B cell (primary cell): ENCODE measurements at regions not wholly inside any gene's neighbourhood (a gene's known extent, or its start where the extent isn't known, plus 50 kb on each side); places are given as distances from the start of the nearest gene placed in this dataset.

ENCODE experiments used
- ATAC-seq: fragments of 200-7000 bp; cut with Tn5 transposase; one replicate; pipeline ENCODE4 v1.10.0; 2021; ENCODE audit warnings: low read depth, mild to moderate bottlenecking, moderate number of reproducible peaks, moderate library complexity
- CTCF ChIA-PET: fragments of 350-600 bp; sonication (Branson Sonifier 250); formaldehyde crosslinking; loops from one replicate; lab custom pipeline; 2021; ENCODE audit warnings: antibody characterized with exemption, inconsistent platforms; lab: Charles Lee
- POLR2A ChIA-PET: fragments of 350-600 bp; sonication (Branson Sonifier 250); formaldehyde crosslinking; loops from one replicate; lab custom pipeline; 2021; ENCODE audit warnings: antibody characterized with exemption; lab: Charles Lee
- DNase-seq: peaks from one replicate; pipeline ENCODE4 v3.0.0; 2013
- H2AFZ ChIP-seq: 2 replicates; pipeline ENCODE4 v1.6.1; 2012; ENCODE audit warnings: mild to moderate bottlenecking, low read depth, low read length; ENCODE audit not compliant: insufficient read depth, poor library complexity, severe bottlenecking
- H3K27ac ChIP-seq, 2 donors: 1 replicate in 1 of 2; 2 replicates in 1 of 2; pipeline ENCODE4 v1.5.1; 2012 to 2013; ENCODE audit warnings: low read length in 2 of 2, mild to moderate bottlenecking in 2 of 2, moderate library complexity in 1 of 2
- H3K27me3 ChIP-seq, 4 experiments: fragments of 200-600 bp in 1 of 4; sonication (generic) in 1 of 4; replicated peaks in 1 of 4; 1 replicate in 2 of 4; 2 replicates in 2 of 4; pipeline versions ENCODE4 v1.6.1 to v1.7.0; 2013 to 2016; ENCODE audit warnings: low read length in 3 of 4, mild to moderate bottlenecking in 2 of 4, mixed read lengths in 1 of 4, moderate library complexity in 1 of 4; ENCODE audit not compliant: insufficient read depth in 4 of 4, control insufficient read depth in 3 of 4; ENCODE audit errors: control extremely low read depth in 1 of 4
- H3K36me3 ChIP-seq, 2 experiments: replicated peaks in 1 of 2; 1 replicate in 1 of 2; 2 replicates in 1 of 2; pipeline versions ENCODE4 v1.6.1 to v1.7.1; 2013; ENCODE audit warnings: low read length in 1 of 2; ENCODE audit not compliant: insufficient read depth in 2 of 2, control insufficient read depth in 1 of 2; ENCODE audit errors: control extremely low read depth in 1 of 2, extremely low read depth in 1 of 2
- H3K4me1 ChIP-seq, 2 donors: fragments of 200-600 bp in 1 of 2; sonication (generic) in 1 of 2; 1 replicate in 1 of 2; 2 replicates in 1 of 2; pipeline versions ENCODE4 v1.5.1 to v1.6.1; 2013 to 2017; ENCODE audit warnings: low read length in 2 of 2; ENCODE audit not compliant: control insufficient read depth in 2 of 2, insufficient read depth in 2 of 2
- H3K4me2 ChIP-seq: replicated peaks from 2 replicates; pipeline ENCODE3; 2012; ENCODE audit warnings: mild to moderate bottlenecking, low read depth, low read length; ENCODE audit not compliant: poor library complexity, severe bottlenecking
- H3K4me3 ChIP-seq, 5 experiments: fragments of 200-600 bp in 1 of 5; sonication (generic) in 1 of 5; 1 replicate in 3 of 5; 2 replicates in 2 of 5; pipeline versions ENCODE4 v1.5.1 to v1.7.0; 2011 to 2016; ENCODE audit warnings: low read length in 4 of 5, mild to moderate bottlenecking in 4 of 5, low read depth in 2 of 5, control low read depth in 1 of 5, moderate library complexity in 1 of 5; ENCODE audit not compliant: insufficient read depth in 1 of 5; ENCODE audit errors: control extremely low read depth in 1 of 5, extremely low read depth in 1 of 5
- H3K79me2 ChIP-seq: fragments of 200-600 bp; sonication (generic); one replicate; pipeline ENCODE4 v1.6.0; 2016; ENCODE audit warnings: low read length; ENCODE audit not compliant: control insufficient read depth, insufficient read depth
- H3K9ac ChIP-seq: fragments of 200-600 bp; sonication (generic); 2 replicates; pipeline ENCODE4 v1.6.1; 2017; ENCODE audit warnings: mild to moderate bottlenecking, low read length, moderate library complexity
- H3K9me3 ChIP-seq, 3 donors: one replicate each; pipeline versions ENCODE4 v1.6.1 to v1.7.1; 2013; ENCODE audit warnings: low read length in 2 of 3; ENCODE audit not compliant: control insufficient read depth in 2 of 3, insufficient read depth in 1 of 3; ENCODE audit errors: control extremely low read depth in 1 of 3
- H4K20me1 ChIP-seq: 2 replicates; pipeline ENCODE4 v1.6.0; 2012; ENCODE audit warnings: mild to moderate bottlenecking, low read length; ENCODE audit not compliant: insufficient read depth, control insufficient read depth, poor library complexity, severe bottlenecking
- H3K27ac Mint-ChIP-seq: one replicate; pipeline ENCODE4 v1.8.0; 2021; ENCODE audit warnings: mixed read lengths
- H3K27me3 Mint-ChIP-seq: one replicate; pipeline ENCODE4 v1.8.0; 2021; ENCODE audit warnings: mixed read lengths
- H3K4me1 Mint-ChIP-seq: one replicate; pipeline ENCODE4 v1.8.0; 2021; ENCODE audit warnings: mixed read lengths
- H3K4me3 Mint-ChIP-seq: one replicate; pipeline ENCODE4 v1.8.0; 2021; ENCODE audit warnings: mixed read lengths
- H3K9me3 Mint-ChIP-seq: one replicate; pipeline ENCODE4 v1.8.0; 2022; ENCODE audit warnings: mixed read lengths; ENCODE audit not compliant: insufficient read depth
- CTCF ChIP-seq: fragments of 200-600 bp; IDR thresholded peaks from one replicate; pipeline ENCODE4 v1.8.0; 2022; ENCODE audit warnings: antibody characterized with exemption, mild to moderate bottlenecking
- EZH2 ChIP-seq: IDR thresholded peaks from 2 replicates; pipeline ENCODE4 v1.6.1; 2012; ENCODE audit warnings: borderline replicate concordance, low read depth, mild to moderate bottlenecking, moderate library complexity, low read length; ENCODE audit not compliant: insufficient read depth, poor library complexity, severe bottlenecking
- WGBS: methylation state at CpG from one replicate; pipeline ENCODE4 v1.1.5; 2013; ENCODE audit warnings: missing lambda C conversion rate; ENCODE audit not compliant: insufficient coverage; 5-methylcytosine and 5-hydroxymethylcytosine counted together
- intact Hi-C: fragments of 100-400 bp; cut with micrococcal nuclease; formaldehyde crosslinking; loops from one replicate; pipeline ENCODE4 v1.10.0; 2022

- CTCF ChIA-PET, result no interaction called here
- no peak for DNase-seq
- Mint-ChIP-seq H3K27me3 (peaks cover 17% of the 10 kb centered on the region), H3K4me3 (no peak overlapping the region), H3K4me1 (peaks cover 12% of the 10 kb centered on the region), H3K9me3 (no peaks in the 10 kb centered on the region), H3K27ac (no peak overlapping the region)
- POLR2A ChIA-PET, result no interaction called here
- peaks cover 0 to 3% (median 0%) of the 10 kb centered on the region in 4 experiments for H3K27me3 ChIP-seq
- no peak for ATAC-seq
- no peak overlapping the region for H3K4me3 ChIP-seq
- WGBS, result 93% methylated on average over 6 of the region's 6 CpGs
- peaks cover 10 to 11% of the 10 kb centered on the region in 2 donors for H3K4me1 ChIP-seq
- H2AFZ ChIP-seq, result no peak overlapping the region
- H3K9ac ChIP-seq, result no peak overlapping the region
- H3K36me3 ChIP-seq, result no peaks in the 10 kb centered on the region
- no peak overlapping the region for H3K27ac ChIP-seq
- H3K4me2 ChIP-seq, result no peak overlapping the region
- TF ChIP-seq EZH2 (no peak), CTCF (no peak)
- intact Hi-C loops, result no loop called here
- peaks cover 0 to 4% (median 0%) of the 10 kb centered on the region in 3 donors for H3K9me3 ChIP-seq
- H4K20me1 ChIP-seq, result no peaks in the 10 kb centered on the region
- H3K79me2 ChIP-seq, result no peaks in the 10 kb centered on the region
Observed at GRCh38 chr18:10060469-10060782, 146.6 kb downstream of the VAPA start.

GRCh38 chr18:10060841-10061240, 147.0 kb downstream of the VAPA start:
- Mint-ChIP-seq H3K9me3 (no peaks in the 10 kb centered on the region), H3K27ac (no peak overlapping the region), H3K4me1 (peaks cover 12% of the 10 kb centered on the region), H3K27me3 (peaks cover 17% of the 10 kb centered on the region), H3K4me3 (no peak overlapping the region)
- CTCF ChIA-PET, result no interaction called here
- H3K27me3 ChIP-seq, result peaks cover 0 to 3% (median 0%) of the 10 kb centered on the region in 4 experiments
- TF ChIP-seq EZH2, result no peak
- no peak for TF ChIP-seq CTCF
- POLR2A ChIA-PET, result no interaction called here
- no peak overlapping the region for H3K4me3 ChIP-seq
- peaks cover 10 to 11% of the 10 kb centered on the region in 2 donors for H3K4me1 ChIP-seq
- H4K20me1 ChIP-seq, result no peaks in the 10 kb centered on the region
- ATAC-seq (no peak), DNase-seq (no peak)
- H3K27ac ChIP-seq, result no peak overlapping the region
- H3K36me3 ChIP-seq, result no peaks in the 10 kb centered on the region
- no peak overlapping the region for H2AFZ ChIP-seq
- H3K79me2 ChIP-seq, result no peaks in the 10 kb centered on the region
- H3K9ac ChIP-seq, result no peak overlapping the region
- no peak overlapping the region for H3K4me2 ChIP-seq
- peaks cover 0 to 4% (median 0%) of the 10 kb centered on the region in 3 donors for H3K9me3 ChIP-seq
- whole genome bisulfite sequencing, result 85% methylated on average over 3 of the region's 3 CpGs
- intact Hi-C loops, result no loop called here
